ENCODE measurements at regions not wholly inside any gene's neighbourhood (a gene's known extent, or its start where the extent isn't known, plus 50 kb on each side); places are given as distances from the start of the nearest gene placed in this dataset.

DNA sequence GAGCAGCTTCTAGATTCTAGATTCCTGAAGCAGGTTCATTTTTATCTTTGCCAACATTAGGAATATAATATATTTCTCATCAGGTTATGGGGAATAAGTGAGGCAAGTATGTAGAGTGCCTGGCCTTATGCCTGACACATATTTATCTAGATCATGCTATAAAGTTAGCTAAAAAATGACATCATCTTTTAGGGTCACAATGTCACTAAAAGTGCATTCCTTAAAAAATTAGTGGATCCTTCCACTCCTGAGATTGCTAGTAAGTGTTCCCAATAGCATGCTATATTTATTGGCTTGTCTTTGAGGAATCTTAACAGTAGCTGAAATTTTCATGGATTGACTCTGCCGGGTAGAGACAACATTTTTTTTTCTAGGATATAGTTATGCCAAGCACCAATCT lies 305.9 kb upstream of the TMCO5A start:
- TF ChIP-seq, protein P1, sequence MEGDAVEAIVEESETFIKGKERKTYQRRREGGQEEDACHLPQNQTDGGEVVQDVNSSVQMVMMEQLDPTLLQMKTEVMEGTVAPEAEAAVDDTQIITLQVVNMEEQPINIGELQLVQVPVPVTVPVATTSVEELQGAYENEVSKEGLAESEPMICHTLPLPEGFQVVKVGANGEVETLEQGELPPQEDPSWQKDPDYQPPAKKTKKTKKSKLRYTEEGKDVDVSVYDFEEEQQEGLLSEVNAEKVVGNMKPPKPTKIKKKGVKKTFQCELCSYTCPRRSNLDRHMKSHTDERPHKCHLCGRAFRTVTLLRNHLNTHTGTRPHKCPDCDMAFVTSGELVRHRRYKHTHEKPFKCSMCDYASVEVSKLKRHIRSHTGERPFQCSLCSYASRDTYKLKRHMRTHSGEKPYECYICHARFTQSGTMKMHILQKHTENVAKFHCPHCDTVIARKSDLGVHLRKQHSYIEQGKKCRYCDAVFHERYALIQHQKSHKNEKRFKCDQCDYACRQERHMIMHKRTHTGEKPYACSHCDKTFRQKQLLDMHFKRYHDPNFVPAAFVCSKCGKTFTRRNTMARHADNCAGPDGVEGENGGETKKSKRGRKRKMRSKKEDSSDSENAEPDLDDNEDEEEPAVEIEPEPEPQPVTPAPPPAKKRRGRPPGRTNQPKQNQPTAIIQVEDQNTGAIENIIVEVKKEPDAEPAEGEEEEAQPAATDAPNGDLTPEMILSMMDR (IDR thresholded peaks at IDR 0.05) = no peak
- no peak for TF ChIP-seq POLR2AphosphoS5 (IDR thresholded peaks at IDR 0.05)
- no peak for TF ChIP-seq POLR2A (IDR thresholded peaks at IDR 0.05)
